Muscle of leg (tissue), 3 donors: ENCODE measurements at regions not wholly inside any gene's neighbourhood (a gene's known extent, or its start where the extent isn't known, plus 50 kb on each side); places are given as distances from the start of the nearest gene placed in this dataset.
"Not testable (repeated sequence)": the region's sequence is repeated elsewhere in the genome, so short reads cannot be mapped to it uniquely, and the experiment has no call there.

ENCODE experiments used
- DNase-seq: peaks from one replicate; pipeline ENCODE4 v3.0.0; 2013
- H3K27ac ChIP-seq: one replicate; pipeline ENCODE4 v1.5.1; 2013; ENCODE audit warnings: mild to moderate bottlenecking, low read length, control low read depth
- H3K27me3 ChIP-seq: one replicate; pipeline ENCODE4 v1.6.1; 2013; ENCODE audit warnings: low read length; ENCODE audit not compliant: control insufficient read depth, insufficient read depth
- H3K36me3 ChIP-seq: one replicate; pipeline ENCODE4 v1.6.1; 2013; ENCODE audit warnings: low read length; ENCODE audit not compliant: control insufficient read depth, insufficient read depth
- H3K4me1 ChIP-seq: one replicate; pipeline ENCODE4 v1.6.1; 2013; ENCODE audit warnings: low read length; ENCODE audit not compliant: control insufficient read depth, insufficient read depth
- H3K4me3 ChIP-seq: one replicate; pipeline ENCODE4 v1.5.1; 2013; ENCODE audit warnings: low read length, control low read depth
- H3K9me3 ChIP-seq: replicated peaks from 2 replicates; pipeline ENCODE4 v1.6.1; 2013; ENCODE audit warnings: low read depth, low read length; ENCODE audit not compliant: control insufficient read depth
- WGBS: methylation state at CpG from one replicate; pipeline ENCODE4 v1.1.5; 2013; ENCODE audit warnings: missing lambda C conversion rate; ENCODE audit not compliant: insufficient coverage; 5-methylcytosine and 5-hydroxymethylcytosine counted together

- no peak overlapping the region for H3K27ac ChIP-seq
- peak; percentile 9 for DNase-seq
- H3K36me3 ChIP-seq, result no peaks in the 10 kb centered on the region
- H3K4me3 ChIP-seq, result no peak overlapping the region
- no peaks in the 10 kb centered on the region for H3K9me3 ChIP-seq
- no peaks in the 10 kb centered on the region for H3K27me3 ChIP-seq
- no peaks in the 10 kb centered on the region for H3K4me1 ChIP-seq
Observed at GRCh38 chr2:194819367-194819766, 837.7 kb upstream of the SLC39A10 start.

GRCh38 chr2:194815475-194815874 lies 841.6 kb upstream of the SLC39A10 start:
- Histone ChIP-seq H3K27me3 (no peaks in the 10 kb centered on the region), H3K9me3 (no peaks in the 10 kb centered on the region), H3K4me3 (no peak overlapping the region), H3K36me3 (no peaks in the 10 kb centered on the region), H3K4me1 (no peaks in the 10 kb centered on the region), H3K27ac (no peak overlapping the region)
- no peak for DNase-seq

GRCh38 chr2:194802589-194802988 lies 854.4 kb upstream of the SLC39A10 start:
- Histone ChIP-seq H3K9me3 (no peaks in the 10 kb centered on the region), H3K27ac (no peak overlapping the region), H3K36me3 (no peaks in the 10 kb centered on the region), H3K4me3 (no peak overlapping the region), H3K4me1 (no peaks in the 10 kb centered on the region), H3K27me3 (no peaks in the 10 kb centered on the region)
- no peak for DNase-seq
- WGBS, result no CpG with 5 or more reads among the region's 1 CpG

GRCh38 chr2:194787071-194787470 lies 870.0 kb upstream of the SLC39A10 start:
- H3K27ac ChIP-seq, H3K27me3 ChIP-seq, H3K36me3 ChIP-seq, DNase-seq, H3K4me1 ChIP-seq, H3K4me3 ChIP-seq, H3K9me3 ChIP-seq: not testable (repeated sequence)
- WGBS, result no CpG with 5 or more reads among the region's 2 CpGs

- not testable (repeated sequence) for H3K9me3 ChIP-seq, H3K27me3 ChIP-seq, H3K4me1 ChIP-seq, H3K4me3 ChIP-seq, DNase-seq, H3K27ac ChIP-seq, H3K36me3 ChIP-seq
- WGBS, result 100% methylated on average over 1 of the region's 2 CpGs
Observed at GRCh38 chr2:194771394-194771793, 885.6 kb upstream of the SLC39A10 start.

GRCh38 chr2:194769030-194769429 lies 888.0 kb upstream of the SLC39A10 start:
- no peak overlapping the region for H3K4me3 ChIP-seq
- peaks cover 2% of the 10 kb centered on the region for H3K9me3 ChIP-seq
- H3K4me1 ChIP-seq, result no peaks in the 10 kb centered on the region
- DNase-seq, result no peak
- no peaks in the 10 kb centered on the region for H3K27me3 ChIP-seq
- H3K36me3 ChIP-seq, result no peaks in the 10 kb centered on the region
- H3K27ac ChIP-seq, result no peak overlapping the region

- Histone ChIP-seq H3K36me3 (no peaks in the 10 kb centered on the region), H3K4me1 (no peaks in the 10 kb centered on the region), H3K27me3 (no peaks in the 10 kb centered on the region), H3K27ac (no peak overlapping the region), H3K9me3 (no peaks in the 10 kb centered on the region), H3K4me3 (no peak overlapping the region)
- no peak for DNase-seq
- WGBS, result 63% methylated on average over 2 of the region's 3 CpGs
Observed at GRCh38 chr2:194765723-194766122, 891.3 kb upstream of the SLC39A10 start.

- Histone ChIP-seq H3K4me3 (no peak overlapping the region), H3K27me3 (no peaks in the 10 kb centered on the region), H3K4me1 (no peaks in the 10 kb centered on the region), H3K9me3 (no peaks in the 10 kb centered on the region), H3K27ac (no peak overlapping the region), H3K36me3 (no peaks in the 10 kb centered on the region)
- no CpG with 5 or more reads among the region's 4 CpGs for WGBS
- peak; percentile 9 for DNase-seq
Observed at GRCh38 chr2:194750926-194751325, 906.1 kb upstream of the SLC39A10 start.

GRCh38 chr2:194745557-194746146 lies 911.4 kb upstream of the SLC39A10 start:
- 75% methylated on average over 1 of the region's 3 CpGs for WGBS
- H3K9me3 ChIP-seq, result no peaks in the 10 kb centered on the region
- no peaks in the 10 kb centered on the region for H3K36me3 ChIP-seq
- no peak for DNase-seq
- no peaks in the 10 kb centered on the region for H3K4me1 ChIP-seq
- no peak overlapping the region for H3K4me3 ChIP-seq
- no peaks in the 10 kb centered on the region for H3K27me3 ChIP-seq
- no peak overlapping the region for H3K27ac ChIP-seq

GRCh38 chr2:194742706-194743105 lies 914.3 kb upstream of the SLC39A10 start:
- DNase-seq, result no peak
- Histone ChIP-seq H3K4me3 (no peak overlapping the region), H3K27me3 (no peaks in the 10 kb centered on the region), H3K4me1 (no peaks in the 10 kb centered on the region), H3K36me3 (no peaks in the 10 kb centered on the region), H3K27ac (no peak overlapping the region), H3K9me3 (no peaks in the 10 kb centered on the region)
- whole genome bisulfite sequencing, result no CpG with 5 or more reads among the region's 2 CpGs

- Histone ChIP-seq H3K4me1 (no peaks in the 10 kb centered on the region), H3K27ac (no peak overlapping the region), H3K36me3 (no peaks in the 10 kb centered on the region), H3K9me3 (peaks cover 3% of the 10 kb centered on the region), H3K27me3 (no peaks in the 10 kb centered on the region), H3K4me3 (no peak overlapping the region)
- WGBS, result no CpG with 5 or more reads among the region's 3 CpGs
- DNase-seq, result no peak
Observed at GRCh38 chr2:194739217-194739616, 917.8 kb upstream of the SLC39A10 start.
